OCI-LY7 (cell line): ENCODE measurements at regions not wholly inside any gene's neighbourhood (a gene's known extent, or its start where the extent isn't known, plus 50 kb on each side); places are given as distances from the start of the nearest gene placed in this dataset.

Experiments
- BruUV-seq: library from RNA; stranded (reverse); fragments of 400-500 nt; replicated peaks from 2 replicates; lab custom pipeline; 2021; lab: Mats Ljungman, UMichigan
- CTCF ChIA-PET: fragments of 300-600 bp; sonication (Branson Sonifier 250); formaldehyde crosslinking; loops from one replicate; lab custom pipeline; 2022; ENCODE audit warnings: antibody characterized with exemption; ENCODE audit not compliant: unreplicated experiment; lab: Charles Lee
- POLR2A ChIA-PET: fragments of 300-600 bp; sonication (Branson Sonifier 250); formaldehyde crosslinking; loops from one replicate; lab custom pipeline; 2022; ENCODE audit warnings: antibody characterized with exemption; lab: Charles Lee
- DNase-seq: peaks from one replicate; pipeline ENCODE4 v3.0.0-alpha.2; 2015; ENCODE audit warnings: low spot score
- H2AFZ ChIP-seq: fragments of 200-600 bp; sonication (generic), shearing (Covaris generic); 2 replicates; pipeline ENCODE4 v1.6.1; 2014; ENCODE audit warnings: mild to moderate bottlenecking, antibody characterized with exemption, low read length, moderate library complexity
- H3K27ac ChIP-seq: fragments of 200-600 bp; sonication (generic); 2 replicates; pipeline ENCODE4 v1.5.1; 2014; ENCODE audit warnings: mixed run types, low read depth, mild to moderate bottlenecking, moderate library complexity, low read length, inconsistent platforms; ENCODE audit not compliant: poor library complexity, severe bottlenecking
- H3K36me3 ChIP-seq: fragments of 200-600 bp; sonication (generic); 2 replicates; pipeline ENCODE4 v1.6.1; 2014; ENCODE audit warnings: mild to moderate bottlenecking, antibody characterized with exemption, low read length, moderate library complexity, mixed read lengths; ENCODE audit not compliant: insufficient read depth
- H3K4me1 ChIP-seq: fragments of 200-600 bp; sonication (generic); 2 replicates; pipeline ENCODE4 v1.5.1; 2014; ENCODE audit warnings: mild to moderate bottlenecking, low read length; ENCODE audit not compliant: insufficient read depth, poor library complexity, severe bottlenecking
- H3K4me2 ChIP-seq: fragments of 200-600 bp; sonication (generic); 2 replicates; pipeline ENCODE4 v1.6.1; 2014; ENCODE audit warnings: mild to moderate bottlenecking, low read length
- H3K4me3 ChIP-seq: fragments of 200-600 bp; sonication (generic); 2 replicates; pipeline ENCODE4 v1.5.1; 2014; ENCODE audit warnings: mild to moderate bottlenecking, low read depth, low read length; ENCODE audit not compliant: poor library complexity, severe bottlenecking
- H3K79me2 ChIP-seq: fragments of 200-600 bp; sonication (generic); 2 replicates; pipeline ENCODE4 v1.6.1; 2016; ENCODE audit warnings: low read depth, mild to moderate bottlenecking, low read length, moderate library complexity, mixed read lengths; ENCODE audit not compliant: insufficient read depth
- H3K9me2 ChIP-seq: fragments of 200-600 bp; sonication (generic); 2 replicates; pipeline ENCODE4 v1.6.1; 2016; ENCODE audit warnings: mild to moderate bottlenecking, low read length, mixed read lengths; ENCODE audit not compliant: insufficient read depth
- H3K9me3 ChIP-seq: fragments of 200-600 bp; sonication (generic); 2 replicates; pipeline ENCODE4 v1.6.1; 2014; ENCODE audit warnings: mild to moderate bottlenecking, mixed run types, low read length, mixed read lengths
- H4K20me1 ChIP-seq: fragments of 200-600 bp; sonication (generic); 2 replicates; pipeline ENCODE4 v1.6.1; 2014; ENCODE audit warnings: mild to moderate bottlenecking, antibody characterized with exemption, low read length, moderate library complexity, mixed read lengths; ENCODE audit not compliant: insufficient read depth
- EZH2phosphoT487 ChIP-seq: fragments of 200-600 bp; sonication (generic); IDR thresholded peaks from 2 replicates; pipeline ENCODE4 v1.6.1; 2018; ENCODE audit warnings: low read depth, borderline replicate concordance, mild to moderate bottlenecking, mixed run types, antibody characterized with exemption, low read length, moderate library complexity, mixed read lengths
- intact Hi-C: fragments of 100-400 bp; cut with micrococcal nuclease; formaldehyde crosslinking; loops from one replicate; pipeline ENCODE4 v1.10.0; 2022; ENCODE audit not compliant: unreplicated experiment
- TF ChIP-seq, protein P1 (sequence below): fragments of 200-600 bp; sonication (generic); conservative IDR thresholded peaks from 2 replicates; pipeline ENCODE4 v1.5.1; 2014; ENCODE audit warnings: mild to moderate bottlenecking, antibody characterized with exemption, low read length, moderate library complexity, mixed read lengths

DNA sequence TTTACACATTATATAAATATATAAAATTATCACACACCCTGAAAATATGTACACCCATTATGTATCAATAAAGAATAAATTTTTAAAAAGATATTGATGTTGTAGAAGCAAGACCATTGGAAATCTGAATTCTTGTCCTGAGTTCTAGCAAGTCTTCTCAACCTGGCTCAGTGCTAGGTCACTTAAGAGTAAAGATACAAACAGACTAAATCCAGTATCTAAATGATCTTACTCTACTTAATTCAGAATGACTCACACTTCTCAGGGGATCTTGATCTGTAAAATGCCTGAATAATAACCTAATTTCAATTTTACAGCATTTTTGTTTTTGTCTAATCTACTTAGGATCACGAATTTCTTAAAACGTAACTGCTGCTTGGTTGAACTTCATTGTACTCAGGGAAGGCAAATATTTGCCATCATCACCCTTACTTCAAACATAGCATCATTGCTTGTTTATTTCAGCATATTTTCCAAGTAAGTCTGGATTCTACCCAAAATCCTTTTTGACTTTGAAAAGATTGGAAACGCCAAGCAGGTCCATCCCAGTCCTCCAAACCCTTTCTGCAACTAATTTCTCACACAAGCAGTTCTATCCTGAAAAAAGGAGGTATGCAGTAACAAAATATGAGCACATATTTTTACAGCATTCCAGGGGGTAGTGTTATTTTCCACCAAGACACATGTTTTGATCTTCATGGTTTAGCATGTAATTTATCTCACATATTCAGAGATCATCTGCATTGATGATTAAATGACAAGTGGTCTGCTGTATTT, 582.6 kb downstream of the PSAT1 start:
- H3K27ac ChIP-seq: no peak overlapping the region
- no peak overlapping the region for H3K4me3 ChIP-seq
- no peak overlapping the region for H3K4me2 ChIP-seq
- H2AFZ ChIP-seq: no peak overlapping the region
- no peaks in the 10 kb centered on the region for H3K9me3 ChIP-seq
- TF ChIP-seq EZH2phosphoT487: no peak
- intact Hi-C loops: no loop called here
- ChIA-PET CTCF (no interaction called here), POLR2A (no interaction called here)
- no peaks in the 10 kb centered on the region for H3K79me2 ChIP-seq
- H3K36me3 ChIP-seq: no peaks in the 10 kb centered on the region
- no peak for DNase-seq
- H3K9me2 ChIP-seq: no peaks in the 10 kb centered on the region
- H4K20me1 ChIP-seq: no peaks in the 10 kb centered on the region
- no peaks in the 10 kb centered on the region for H3K4me1 ChIP-seq
- no TSS peak for BruUV-seq

DNA sequence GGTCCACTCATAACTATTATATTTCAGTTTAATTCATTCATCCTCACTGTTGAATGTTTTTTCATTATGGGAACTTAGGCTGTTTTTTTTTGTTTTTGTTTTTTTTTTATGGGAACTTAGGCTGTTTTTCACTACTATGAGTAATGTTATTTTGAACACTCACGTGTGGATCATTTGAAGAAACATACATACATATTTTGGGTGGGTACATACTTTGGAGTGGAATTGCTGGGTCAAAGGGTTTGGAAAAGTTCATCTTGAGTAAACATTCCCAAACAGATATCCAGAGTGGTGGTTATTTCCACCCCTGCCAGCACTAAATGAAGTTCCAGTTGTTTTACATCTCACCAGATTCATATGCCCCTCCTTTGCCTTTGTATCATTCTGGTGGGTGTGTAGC, 584.4 kb downstream of the PSAT1 start:
- Histone ChIP-seq H4K20me1 (no peaks in the 10 kb centered on the region), H3K79me2 (no peaks in the 10 kb centered on the region), H2AFZ (no peak overlapping the region), H3K9me3 (no peaks in the 10 kb centered on the region), H3K4me1 (no peaks in the 10 kb centered on the region), H3K4me3 (no peak overlapping the region), H3K9me2 (no peaks in the 10 kb centered on the region), H3K4me2 (no peak overlapping the region), H3K27ac (no peak overlapping the region), H3K36me3 (no peaks in the 10 kb centered on the region)
- BruUV-seq: no TSS peak
- intact Hi-C loops: no loop called here
- ChIA-PET CTCF (no interaction called here), POLR2A (no interaction called here)
- no peak for DNase-seq
- TF ChIP-seq EZH2phosphoT487: no peak
- TF ChIP-seq, protein P1, sequence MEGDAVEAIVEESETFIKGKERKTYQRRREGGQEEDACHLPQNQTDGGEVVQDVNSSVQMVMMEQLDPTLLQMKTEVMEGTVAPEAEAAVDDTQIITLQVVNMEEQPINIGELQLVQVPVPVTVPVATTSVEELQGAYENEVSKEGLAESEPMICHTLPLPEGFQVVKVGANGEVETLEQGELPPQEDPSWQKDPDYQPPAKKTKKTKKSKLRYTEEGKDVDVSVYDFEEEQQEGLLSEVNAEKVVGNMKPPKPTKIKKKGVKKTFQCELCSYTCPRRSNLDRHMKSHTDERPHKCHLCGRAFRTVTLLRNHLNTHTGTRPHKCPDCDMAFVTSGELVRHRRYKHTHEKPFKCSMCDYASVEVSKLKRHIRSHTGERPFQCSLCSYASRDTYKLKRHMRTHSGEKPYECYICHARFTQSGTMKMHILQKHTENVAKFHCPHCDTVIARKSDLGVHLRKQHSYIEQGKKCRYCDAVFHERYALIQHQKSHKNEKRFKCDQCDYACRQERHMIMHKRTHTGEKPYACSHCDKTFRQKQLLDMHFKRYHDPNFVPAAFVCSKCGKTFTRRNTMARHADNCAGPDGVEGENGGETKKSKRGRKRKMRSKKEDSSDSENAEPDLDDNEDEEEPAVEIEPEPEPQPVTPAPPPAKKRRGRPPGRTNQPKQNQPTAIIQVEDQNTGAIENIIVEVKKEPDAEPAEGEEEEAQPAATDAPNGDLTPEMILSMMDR: no peak

DNA sequence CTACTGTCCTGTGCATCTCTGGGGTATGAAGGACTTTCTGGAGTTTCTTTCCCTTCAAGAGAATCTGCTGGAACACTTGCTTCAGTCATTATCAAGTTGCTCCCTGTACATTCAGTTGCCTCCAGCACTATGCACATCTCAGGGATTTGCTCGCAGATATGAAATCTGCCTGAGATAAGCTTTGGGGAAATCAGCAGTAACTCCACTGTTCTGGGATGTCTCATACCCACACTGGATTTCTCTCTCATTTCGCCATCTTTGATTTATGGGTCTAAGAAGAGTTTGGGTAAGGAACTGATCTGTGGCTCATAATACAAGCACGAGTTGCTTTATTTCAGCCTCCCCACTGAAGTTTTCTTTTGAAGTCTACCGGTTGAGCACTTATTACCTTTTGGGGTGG, 585.6 kb downstream of the PSAT1 start:
- no peak overlapping the region for H2AFZ ChIP-seq
- H3K9me3 ChIP-seq: no peaks in the 10 kb centered on the region
- H3K9me2 ChIP-seq: no peaks in the 10 kb centered on the region
- intact Hi-C loops: no loop called here
- no peaks in the 10 kb centered on the region for H3K36me3 ChIP-seq
- TF ChIP-seq, protein P1: no peak
- no peak for TF ChIP-seq EZH2phosphoT487
- POLR2A ChIA-PET: no interaction called here
- no peaks in the 10 kb centered on the region for H3K79me2 ChIP-seq
- no peak overlapping the region for H3K27ac ChIP-seq
- BruUV-seq: no TSS peak
- DNase-seq: no peak
- no peaks in the 10 kb centered on the region for H4K20me1 ChIP-seq
- no peak overlapping the region for H3K4me2 ChIP-seq
- no peaks in the 10 kb centered on the region for H3K4me1 ChIP-seq
- no peak overlapping the region for H3K4me3 ChIP-seq
- CTCF ChIA-PET: no interaction called here
